ENCODE measurements at regions not wholly inside any gene's neighbourhood (a gene's known extent, or its start where the extent isn't known, plus 50 kb on each side); places are given as distances from the start of the nearest gene placed in this dataset.
"Not testable (repeated sequence)": the region's sequence is repeated elsewhere in the genome, so short reads cannot be mapped to it uniquely, and the experiment has no call there.

DNA sequence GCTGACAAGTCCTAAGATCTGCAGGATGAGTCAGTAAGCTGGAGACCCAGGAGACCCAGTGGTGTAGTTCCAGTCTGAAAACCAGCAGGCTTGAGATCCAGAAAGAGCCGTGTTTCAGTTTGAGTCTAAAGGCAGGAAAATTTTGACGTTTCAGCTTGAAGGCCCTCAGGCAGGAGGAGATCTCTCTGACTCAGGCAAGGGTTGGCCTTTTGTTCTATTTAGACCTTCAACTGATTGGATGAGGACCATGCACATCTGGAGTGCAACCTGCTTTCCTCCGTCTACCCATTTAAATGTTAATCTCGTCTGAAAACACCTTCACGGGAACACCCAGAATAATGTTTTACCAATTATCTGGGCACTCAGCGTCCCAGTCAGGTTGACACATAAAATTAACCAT, 69.5 kb downstream of the NPIPA7 start:
- not testable (repeated sequence) for H3K4me1 ChIP-seq (ENCODE audit: insufficient read depth, poor library complexity, severe bottlenecking); H3K27me3 ChIP-seq (ENCODE audit: insufficient read depth, poor library complexity, severe bottlenecking); ATAC-seq (ENCODE audit: low read depth); H3K36me3 ChIP-seq (ENCODE audit: low read depth); H3K4me3 ChIP-seq (ENCODE audit: severe bottlenecking); H3K9me3 ChIP-seq (ENCODE audit: severe bottlenecking); DNase-seq (ENCODE audit: low spot score); H3K27ac ChIP-seq (ENCODE audit: poor library complexity, severe bottlenecking)

DNA sequence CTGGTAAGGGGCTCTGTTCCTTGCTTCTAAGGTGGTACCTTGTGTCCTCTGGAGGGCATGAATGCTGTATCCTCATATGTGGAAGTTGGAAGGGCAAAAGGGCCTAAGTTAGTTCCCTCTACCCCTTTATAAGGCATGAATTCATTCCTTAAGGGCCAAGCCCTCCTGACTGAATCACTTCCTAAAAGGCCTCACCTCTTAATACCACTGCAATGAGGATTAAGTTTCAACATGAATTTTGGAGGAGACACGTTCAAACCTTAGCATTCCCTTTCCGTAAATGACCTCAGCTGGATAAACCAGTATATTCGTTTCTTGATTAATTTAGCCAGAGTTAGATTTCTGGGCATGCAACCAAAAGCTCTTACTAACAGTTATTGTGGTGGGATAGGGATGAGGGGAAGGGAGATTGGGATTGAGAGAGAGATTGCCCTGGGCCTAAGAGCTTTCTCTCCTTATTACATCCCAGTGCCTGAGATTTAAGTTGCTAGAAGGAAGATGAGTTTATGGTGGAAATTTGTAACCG, 70.8 kb downstream of the NPIPA7 start:
- H3K36me3 ChIP-seq (ENCODE audit: low read depth); H3K4me3 ChIP-seq (ENCODE audit: severe bottlenecking); H3K4me1 ChIP-seq (ENCODE audit: insufficient read depth, poor library complexity, severe bottlenecking); H3K27me3 ChIP-seq (ENCODE audit: insufficient read depth, poor library complexity, severe bottlenecking); H3K27ac ChIP-seq (ENCODE audit: poor library complexity, severe bottlenecking); H3K9me3 ChIP-seq (ENCODE audit: severe bottlenecking); DNase-seq (ENCODE audit: low spot score): not testable (repeated sequence)
- peak; percentile 68 for ATAC-seq (ENCODE audit: low read depth)

DNA sequence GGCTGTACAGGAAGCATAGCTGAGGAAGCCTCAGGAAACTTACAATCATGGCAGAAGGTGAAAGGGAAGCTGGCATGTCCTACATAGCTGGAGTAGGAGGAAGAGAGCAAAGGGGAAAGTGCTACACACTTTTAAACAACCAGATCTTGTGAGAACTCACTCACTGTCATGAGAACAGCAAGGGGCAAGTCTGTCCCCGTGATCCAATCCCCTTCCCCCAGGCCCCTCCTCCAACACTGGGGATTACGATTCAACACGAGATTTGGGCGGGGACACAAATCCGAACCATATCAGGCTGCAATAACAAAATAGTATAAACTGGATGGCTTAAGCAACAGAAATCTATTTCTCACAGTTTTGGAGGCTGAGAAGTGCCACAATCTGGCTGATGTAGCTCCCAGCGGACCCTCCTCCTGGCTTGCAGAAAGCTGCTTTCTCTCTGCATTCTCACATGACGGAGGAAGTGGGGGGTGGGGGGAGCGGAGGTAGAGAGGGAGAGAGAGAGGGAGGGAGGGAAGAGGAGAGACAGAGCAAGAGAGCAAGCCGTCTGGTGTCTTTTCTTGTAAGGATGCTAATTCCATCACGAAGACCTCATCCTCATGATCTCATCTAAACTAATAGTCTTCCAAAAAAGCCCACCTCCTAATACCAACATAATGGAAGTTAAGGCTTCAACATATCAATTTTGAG, 72.9 kb downstream of the NPIPA7 start:
- not testable (repeated sequence) for DNase-seq (ENCODE audit: low spot score); ATAC-seq (ENCODE audit: low read depth); H3K4me1 ChIP-seq (ENCODE audit: insufficient read depth, poor library complexity, severe bottlenecking); H3K27ac ChIP-seq (ENCODE audit: poor library complexity, severe bottlenecking); H3K9me3 ChIP-seq (ENCODE audit: severe bottlenecking); H3K4me3 ChIP-seq (ENCODE audit: severe bottlenecking); H3K27me3 ChIP-seq (ENCODE audit: insufficient read depth, poor library complexity, severe bottlenecking); H3K36me3 ChIP-seq (ENCODE audit: low read depth)

DNA sequence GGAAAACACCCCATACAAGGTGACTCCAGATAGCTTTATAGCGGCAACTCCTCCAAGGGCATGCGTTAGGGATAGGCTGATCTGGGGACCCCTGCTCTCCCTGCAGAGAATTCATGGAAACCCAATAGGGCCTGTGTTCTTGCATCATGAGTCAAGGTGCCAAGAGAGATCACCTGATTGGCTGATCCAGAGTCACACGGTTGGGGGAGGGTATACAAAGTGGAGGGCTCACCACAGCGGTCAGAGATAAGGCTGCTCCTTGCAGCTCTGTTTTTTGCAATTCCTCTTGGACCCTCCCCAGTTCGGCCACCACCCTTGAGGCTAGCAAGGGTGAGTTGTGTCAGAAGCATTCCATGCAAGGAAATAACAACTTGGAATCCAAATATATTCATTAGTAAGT, 79.6 kb downstream of the NPIPA7 start:
- H3K36me3 ChIP-seq (ENCODE audit: low read depth); H3K9me3 ChIP-seq (ENCODE audit: severe bottlenecking); H3K27me3 ChIP-seq (ENCODE audit: insufficient read depth, poor library complexity, severe bottlenecking); H3K4me3 ChIP-seq (ENCODE audit: severe bottlenecking); H3K4me1 ChIP-seq (ENCODE audit: insufficient read depth, poor library complexity, severe bottlenecking); H3K27ac ChIP-seq (ENCODE audit: poor library complexity, severe bottlenecking); DNase-seq (ENCODE audit: low spot score); ATAC-seq (ENCODE audit: low read depth): not testable (repeated sequence)

DNA sequence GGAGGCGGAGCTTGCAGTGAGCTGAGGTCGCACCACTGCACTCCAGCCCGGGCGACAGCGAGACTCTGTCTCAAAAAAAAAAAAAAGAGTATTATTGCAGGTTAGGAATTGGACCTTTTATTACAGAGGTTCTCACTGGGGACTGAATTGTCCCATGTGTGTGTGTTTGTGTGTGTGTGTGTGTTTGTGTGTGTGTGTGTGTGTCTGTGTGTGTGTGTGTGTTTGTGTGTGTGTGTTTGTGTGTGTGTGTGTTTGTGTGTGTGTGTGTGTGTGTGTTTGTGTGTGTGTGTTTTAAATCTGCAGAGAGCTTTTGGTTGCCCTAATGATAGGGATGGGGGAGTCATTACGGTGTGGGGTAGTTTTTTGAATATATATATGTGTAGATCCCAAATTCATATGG, 84.9 kb downstream of the NPIPA7 start:
- DNase-seq (ENCODE audit: low spot score); H3K4me1 ChIP-seq (ENCODE audit: insufficient read depth, poor library complexity, severe bottlenecking); ATAC-seq (ENCODE audit: low read depth); H3K4me3 ChIP-seq (ENCODE audit: severe bottlenecking); H3K36me3 ChIP-seq (ENCODE audit: low read depth); H3K27me3 ChIP-seq (ENCODE audit: insufficient read depth, poor library complexity, severe bottlenecking); H3K9me3 ChIP-seq (ENCODE audit: severe bottlenecking); H3K27ac ChIP-seq (ENCODE audit: poor library complexity, severe bottlenecking): not testable (repeated sequence)

DNA sequence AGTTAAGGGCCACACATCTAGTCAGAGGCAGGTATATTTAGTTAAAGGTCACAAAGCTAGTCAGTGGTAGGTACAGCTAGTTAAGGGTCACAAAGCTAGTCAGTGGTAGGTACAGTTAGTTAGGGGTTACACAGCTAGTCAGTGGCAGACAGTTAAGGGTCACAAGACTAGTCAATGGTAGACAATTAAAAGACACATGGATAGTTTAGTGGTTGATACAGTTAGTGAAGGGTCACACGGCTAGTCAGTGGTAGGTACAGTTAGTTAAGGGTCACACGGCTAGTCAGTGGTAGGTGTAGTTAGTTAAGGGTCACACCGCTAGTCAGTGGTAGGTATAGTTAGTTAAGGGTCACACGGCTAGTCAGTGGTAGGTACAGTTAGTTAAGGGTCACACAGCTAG, 110.0 kb downstream of the NPIPA7 start:
- H3K4me1 ChIP-seq (ENCODE audit: insufficient read depth, poor library complexity, severe bottlenecking); H3K27ac ChIP-seq (ENCODE audit: poor library complexity, severe bottlenecking); H3K27me3 ChIP-seq (ENCODE audit: insufficient read depth, poor library complexity, severe bottlenecking); ATAC-seq (ENCODE audit: low read depth); DNase-seq (ENCODE audit: low spot score); H3K36me3 ChIP-seq (ENCODE audit: low read depth); H3K4me3 ChIP-seq (ENCODE audit: severe bottlenecking); H3K9me3 ChIP-seq (ENCODE audit: severe bottlenecking): not testable (repeated sequence)

DNA sequence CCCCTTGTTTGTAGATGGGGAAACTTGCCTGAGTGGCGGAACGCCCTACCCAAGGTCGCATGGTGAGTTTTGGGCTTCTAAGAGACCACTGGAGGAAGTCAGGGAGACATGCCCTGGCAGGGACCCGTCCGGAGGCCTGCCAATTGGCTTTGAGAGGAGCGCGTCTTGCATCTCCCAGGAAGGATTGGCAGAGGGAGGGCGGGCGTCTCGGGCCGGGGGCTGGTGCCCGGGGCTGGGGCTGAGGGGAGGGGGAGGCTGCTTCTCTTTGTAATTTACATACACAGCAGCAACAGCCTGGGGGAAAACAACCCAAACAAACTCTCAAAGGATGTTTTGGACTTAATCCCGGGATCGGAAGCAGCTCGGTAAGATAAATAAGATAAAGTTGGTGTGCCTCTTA, 110.5 kb downstream of the NPIPA7 start:
- not testable (repeated sequence) for H3K27ac ChIP-seq (ENCODE audit: poor library complexity, severe bottlenecking); H3K4me1 ChIP-seq (ENCODE audit: insufficient read depth, poor library complexity, severe bottlenecking); ATAC-seq (ENCODE audit: low read depth); H3K36me3 ChIP-seq (ENCODE audit: low read depth); H3K27me3 ChIP-seq (ENCODE audit: insufficient read depth, poor library complexity, severe bottlenecking); H3K9me3 ChIP-seq (ENCODE audit: severe bottlenecking); DNase-seq (ENCODE audit: low spot score); H3K4me3 ChIP-seq (ENCODE audit: severe bottlenecking)

DNA sequence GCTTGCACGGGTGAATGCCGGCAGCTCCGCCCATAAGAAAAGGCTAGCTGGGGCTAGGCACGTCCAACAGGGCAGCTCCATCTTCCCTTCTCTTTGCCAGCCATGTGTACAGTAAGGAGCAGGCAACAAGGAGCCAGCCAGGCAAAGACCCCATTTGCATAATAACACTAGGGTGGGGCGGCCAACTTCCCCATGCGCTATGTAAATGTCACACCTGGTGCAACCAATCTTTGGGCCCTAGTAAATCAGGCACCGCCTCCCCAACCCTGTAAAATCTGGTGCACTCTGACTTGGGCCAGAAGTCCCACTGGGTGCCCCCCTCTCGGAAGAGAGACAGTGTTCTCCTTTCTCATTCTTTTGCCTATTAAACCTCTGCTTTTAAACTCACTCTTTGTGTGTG, 115.2 kb downstream of the NPIPA7 start:
- not testable (repeated sequence) for H3K4me1 ChIP-seq (ENCODE audit: insufficient read depth, poor library complexity, severe bottlenecking); H3K4me3 ChIP-seq (ENCODE audit: severe bottlenecking); DNase-seq (ENCODE audit: low spot score); H3K27me3 ChIP-seq (ENCODE audit: insufficient read depth, poor library complexity, severe bottlenecking); H3K36me3 ChIP-seq (ENCODE audit: low read depth); H3K9me3 ChIP-seq (ENCODE audit: severe bottlenecking); ATAC-seq (ENCODE audit: low read depth); H3K27ac ChIP-seq (ENCODE audit: poor library complexity, severe bottlenecking)

DNA sequence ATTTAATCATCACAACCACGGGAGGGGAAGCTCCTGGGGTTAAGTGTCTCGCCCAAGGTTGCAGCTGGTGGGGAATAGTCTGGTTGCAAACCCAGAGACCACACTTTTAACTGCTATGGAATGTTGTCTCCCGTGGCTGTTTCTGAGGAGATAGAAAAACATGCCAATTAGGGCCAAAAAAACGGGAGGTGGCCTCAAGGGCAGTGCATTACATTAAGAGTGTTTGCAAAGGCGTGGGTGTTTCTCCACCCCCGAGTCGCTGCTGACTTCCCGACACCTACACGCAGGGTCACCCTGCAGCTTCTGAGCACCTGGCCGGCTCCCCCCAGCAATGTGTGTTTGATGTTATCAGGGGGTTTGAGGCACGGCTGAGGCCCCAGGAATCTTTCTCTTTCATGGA, 116.1 kb downstream of the NPIPA7 start:
- not testable (repeated sequence) for H3K27ac ChIP-seq (ENCODE audit: poor library complexity, severe bottlenecking); ATAC-seq (ENCODE audit: low read depth); H3K27me3 ChIP-seq (ENCODE audit: insufficient read depth, poor library complexity, severe bottlenecking); H3K4me3 ChIP-seq (ENCODE audit: severe bottlenecking); H3K4me1 ChIP-seq (ENCODE audit: insufficient read depth, poor library complexity, severe bottlenecking); H3K36me3 ChIP-seq (ENCODE audit: low read depth); DNase-seq (ENCODE audit: low spot score); H3K9me3 ChIP-seq (ENCODE audit: severe bottlenecking)

DNA sequence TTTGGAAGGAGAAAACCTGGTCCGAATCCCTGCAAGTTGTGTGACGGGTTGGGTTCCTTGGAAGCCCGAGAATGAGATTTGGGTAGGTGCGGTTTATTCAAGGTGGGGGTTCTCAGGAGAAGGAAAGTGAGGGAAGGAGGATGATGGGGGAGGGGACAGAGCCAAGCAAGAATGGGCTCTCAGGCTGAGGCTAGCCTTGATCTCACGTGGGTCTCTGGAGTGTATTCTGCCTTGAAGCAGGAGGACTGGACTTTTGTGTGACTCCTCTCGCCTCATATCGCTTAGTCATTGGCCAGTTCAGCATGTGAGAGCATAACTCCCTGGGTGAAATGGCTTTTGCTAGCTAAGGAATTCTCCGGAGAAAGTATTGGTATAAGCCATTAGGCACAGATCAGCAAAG, 120.9 kb downstream of the NPIPA7 start:
- not testable (repeated sequence) for H3K4me1 ChIP-seq (ENCODE audit: insufficient read depth, poor library complexity, severe bottlenecking); ATAC-seq (ENCODE audit: low read depth); H3K36me3 ChIP-seq (ENCODE audit: low read depth); DNase-seq (ENCODE audit: low spot score); H3K27me3 ChIP-seq (ENCODE audit: insufficient read depth, poor library complexity, severe bottlenecking); H3K27ac ChIP-seq (ENCODE audit: poor library complexity, severe bottlenecking); H3K4me3 ChIP-seq (ENCODE audit: severe bottlenecking); H3K9me3 ChIP-seq (ENCODE audit: severe bottlenecking)

DNA sequence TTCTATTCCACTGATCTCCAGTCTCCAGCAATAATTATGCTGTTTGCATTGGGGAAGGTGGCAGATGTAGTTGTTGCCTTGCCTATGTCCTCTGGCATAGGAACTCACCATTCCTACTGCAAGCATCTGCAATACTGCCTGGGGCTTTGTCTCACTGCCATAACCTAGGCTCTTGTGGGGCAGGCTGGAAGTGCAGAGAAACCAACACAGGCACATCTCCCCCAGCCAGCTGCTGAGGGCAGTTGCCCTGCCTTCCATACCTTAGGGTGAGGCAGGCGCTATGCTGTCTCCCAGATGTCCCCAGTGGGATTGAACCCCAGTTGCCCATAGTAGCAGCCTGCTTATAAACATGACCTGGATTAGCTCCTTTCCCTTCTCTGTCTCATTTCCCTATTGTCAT, 128.1 kb downstream of the NPIPA7 start:
- not testable (repeated sequence) for ATAC-seq (ENCODE audit: low read depth); H3K27ac ChIP-seq (ENCODE audit: poor library complexity, severe bottlenecking); H3K4me1 ChIP-seq (ENCODE audit: insufficient read depth, poor library complexity, severe bottlenecking); H3K27me3 ChIP-seq (ENCODE audit: insufficient read depth, poor library complexity, severe bottlenecking); H3K9me3 ChIP-seq (ENCODE audit: severe bottlenecking); H3K4me3 ChIP-seq (ENCODE audit: severe bottlenecking); DNase-seq (ENCODE audit: low spot score); H3K36me3 ChIP-seq (ENCODE audit: low read depth)

DNA sequence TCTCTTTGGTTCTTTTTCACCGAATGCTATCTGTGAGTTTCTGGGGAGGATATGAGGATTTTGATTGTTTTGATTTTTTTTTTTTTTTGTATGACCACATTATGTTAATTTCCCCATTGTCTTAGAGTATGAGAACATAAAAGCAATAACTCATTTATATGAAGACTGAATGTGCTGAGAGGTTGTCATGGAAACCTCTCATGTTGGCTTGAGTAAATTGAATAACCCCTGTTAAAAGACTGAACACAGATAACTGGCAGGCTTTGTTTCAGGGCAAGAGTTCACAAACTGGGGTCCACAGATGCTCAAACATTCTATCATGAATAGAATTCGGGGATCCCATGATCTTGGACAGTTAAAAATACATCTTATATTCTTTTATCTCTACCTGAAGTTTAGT, 129.4 kb downstream of the NPIPA7 start:
- not testable (repeated sequence) for H3K27ac ChIP-seq (ENCODE audit: poor library complexity, severe bottlenecking); H3K4me3 ChIP-seq (ENCODE audit: severe bottlenecking); H3K9me3 ChIP-seq (ENCODE audit: severe bottlenecking); H3K27me3 ChIP-seq (ENCODE audit: insufficient read depth, poor library complexity, severe bottlenecking); DNase-seq (ENCODE audit: low spot score); H3K36me3 ChIP-seq (ENCODE audit: low read depth); ATAC-seq (ENCODE audit: low read depth); H3K4me1 ChIP-seq (ENCODE audit: insufficient read depth, poor library complexity, severe bottlenecking)

All from RWPE2 (cell line).